Gastrocnemius medialis (tissue), 4 donors: ENCODE measurements at regions not wholly inside any gene's neighbourhood (a gene's known extent, or its start where the extent isn't known, plus 50 kb on each side); places are given as distances from the start of the nearest gene placed in this dataset.

Experiments used
- ATAC-seq, 2 donors: fragments of 150-250 bp; one replicate each; pipeline ENCODE4 v1.9.1; 2016
- DNase-seq, 2 donors: peaks; one replicate each; pipeline ENCODE4 v3.0.0-alpha.2; 2019
- H3K27ac ChIP-seq, 4 donors: fragments of 200-600 bp; sonication (generic); 1 replicate in 1 of 4; 2 replicates in 3 of 4; pipeline ENCODE4 v1.5.1; 2016 to 2018; ENCODE audit warnings: mild to moderate bottlenecking in 2 of 4, moderate library complexity in 1 of 4
- H3K27me3 ChIP-seq, 3 donors: fragments of 200-600 bp; sonication (generic) in 2 of 3; 1 replicate in 1 of 3; 2 replicates in 2 of 3; pipeline versions ENCODE4 v1.5.1 to v1.6.0; 2016 to 2019; ENCODE audit warnings: mild to moderate bottlenecking in 1 of 3, moderate library complexity in 1 of 3
- H3K36me3 ChIP-seq, 2 donors: fragments of 200-600 bp; sonication (generic) in 1 of 2; one replicate each; pipeline ENCODE4 v1.5.1; 2017 to 2018
- H3K4me1 ChIP-seq, 2 donors: fragments of 200-600 bp; sonication (generic) in 1 of 2; one replicate each; pipeline ENCODE4 v1.5.1; 2016 to 2017; ENCODE audit warnings: mild to moderate bottlenecking in 2 of 2
- H3K4me3 ChIP-seq, 4 donors: fragments of 200-600 bp; sonication (generic) in 3 of 4; 1 replicate in 1 of 4; 2 replicates in 3 of 4; pipeline ENCODE4 v1.5.1; 2016 to 2019; ENCODE audit warnings: mild to moderate bottlenecking in 2 of 4
- H3K9me3 ChIP-seq, 3 donors: fragments of 200-600 bp; sonication (generic) in 2 of 3; 1 replicate in 1 of 3; 2 replicates in 2 of 3; pipeline ENCODE4 v1.5.1; 2016 to 2019
- CTCF ChIP-seq, 5 experiments: fragments of 450-650 bp in 3 of 5; fragments of 200-600 bp in 2 of 5; sonication (generic) in 2 of 5; IDR thresholded peaks in 4 of 5; conservative IDR thresholded peaks in 1 of 5; 1 replicate in 4 of 5; 2 replicates in 1 of 5; pipeline ENCODE4 v1.5.1; 2016 to 2019; ENCODE audit warnings: antibody characterized with exemption in 5 of 5, mild to moderate bottlenecking in 3 of 5, moderate library complexity in 3 of 5
- POLR2A ChIP-seq, 2 donors: fragments of 450-650 bp; IDR thresholded peaks; one replicate each; pipeline ENCODE4 v1.6.1; 2017; ENCODE audit warnings: antibody characterized with exemption in 2 of 2, mild to moderate bottlenecking in 2 of 2, moderate library complexity in 2 of 2
- in situ Hi-C, 4 donors: fragments of 200-750 bp; cut with MboI; loops; one replicate each; pipeline versions ENCODE4 v1.15.0 to v1.8.0; 2017; ENCODE audit warnings: low sequenced_read_pairs in 4 of 4
- intact Hi-C: fragments of 100-400 bp; cut with DNase I; formaldehyde crosslinking; loops from one replicate; pipeline ENCODE4 v1.15.1; 2023; ENCODE audit warnings: low total_unique reads

- in situ Hi-C loops (no loop called here), intact Hi-C loops (no loop called here)
- DNase-seq (no peak), ATAC-seq (no peak)
- TF ChIP-seq CTCF (IDR thresholded peaks at IDR 0.05 in 4 of 5, conservative IDR thresholded peaks at IDR 0.05 in 1 of 5) (no peak), POLR2A (IDR thresholded peaks at IDR 0.05) (no peak)
- H3K27ac ChIP-seq = no peak overlapping the region
- H3K36me3 ChIP-seq = no peaks in the 10 kb centered on the region
- no peak overlapping the region for H3K4me3 ChIP-seq
- H3K27me3 ChIP-seq = no peaks in the 10 kb centered on the region
- H3K9me3 ChIP-seq = no peaks in the 10 kb centered on the region
- no peaks in the 10 kb centered on the region for H3K4me1 ChIP-seq
Measured at GRCh38 chrY:14411334-14411733, 113.0 kb upstream of the NLGN4Y start.

- H3K4me1 ChIP-seq = no peaks in the 10 kb centered on the region
- no peaks in the 10 kb centered on the region for H3K36me3 ChIP-seq
- intact Hi-C loops (no loop called here), in situ Hi-C loops (no loop called here)
- no peaks in the 10 kb centered on the region for H3K27me3 ChIP-seq
- H3K4me3 ChIP-seq = no peak overlapping the region
- DNase-seq = no peak
- ATAC-seq = no peak
- no peak overlapping the region for H3K27ac ChIP-seq
- H3K9me3 ChIP-seq = no peaks in the 10 kb centered on the region
- TF ChIP-seq POLR2A (IDR thresholded peaks at IDR 0.05) (no peak), CTCF (IDR thresholded peaks at IDR 0.05 in 4 of 5, conservative IDR thresholded peaks at IDR 0.05 in 1 of 5) (no peak)
Measured at GRCh38 chrY:14436546-14436945, 87.8 kb upstream of the NLGN4Y start.

- ATAC-seq = no peak
Measured at GRCh38 chrY:14437626-14438025, 86.7 kb upstream of the NLGN4Y start.

GRCh38 chrY:14438395-14438794 lies 85.9 kb upstream of the NLGN4Y start:
- no peaks in the 10 kb centered on the region for H3K9me3 ChIP-seq
- ATAC-seq = no peak
- H3K27ac ChIP-seq = no peak overlapping the region
- H3K4me1 ChIP-seq = no peaks in the 10 kb centered on the region
- no peak overlapping the region for H3K4me3 ChIP-seq
- in situ Hi-C loops (no loop called here), intact Hi-C loops (no loop called here)
- TF ChIP-seq CTCF (IDR thresholded peaks at IDR 0.05 in 4 of 5, conservative IDR thresholded peaks at IDR 0.05 in 1 of 5) (no peak), POLR2A (IDR thresholded peaks at IDR 0.05) (no peak)
- DNase-seq = no peak
- H3K27me3 ChIP-seq = no peaks in the 10 kb centered on the region
- no peaks in the 10 kb centered on the region for H3K36me3 ChIP-seq

More at GRCh38 chrY:14437626-14438025, 86.7 kb upstream of the NLGN4Y start:
- H3K9me3 ChIP-seq = no peaks in the 10 kb centered on the region
- H3K27ac ChIP-seq = no peak overlapping the region
- in situ Hi-C loops = no loop called here
- no peak for DNase-seq
- intact Hi-C loops = no loop called here
- TF ChIP-seq POLR2A (IDR thresholded peaks at IDR 0.05) = no peak
- TF ChIP-seq CTCF (IDR thresholded peaks at IDR 0.05 in 4 of 5, conservative IDR thresholded peaks at IDR 0.05 in 1 of 5) = no peak
- H3K4me1 ChIP-seq = no peaks in the 10 kb centered on the region
- no peak overlapping the region for H3K4me3 ChIP-seq
- H3K36me3 ChIP-seq = no peaks in the 10 kb centered on the region
- H3K27me3 ChIP-seq = no peaks in the 10 kb centered on the region

- intact Hi-C loops = no loop called here
Measured at GRCh38 chrY:14444550-14444949, 79.8 kb upstream of the NLGN4Y start.

More at GRCh38 chrY:14444550-14444949, 79.8 kb upstream of the NLGN4Y start:
- no peak for TF ChIP-seq CTCF (IDR thresholded peaks at IDR 0.05 in 4 of 5, conservative IDR thresholded peaks at IDR 0.05 in 1 of 5)
- no peak for TF ChIP-seq POLR2A (IDR thresholded peaks at IDR 0.05)
- DNase-seq = no peak
- H3K4me3 ChIP-seq = no peak overlapping the region
- no peak for ATAC-seq
- in situ Hi-C loops = no loop called here
- H3K27ac ChIP-seq = no peak overlapping the region
- no peaks in the 10 kb centered on the region for H3K9me3 ChIP-seq
- no peaks in the 10 kb centered on the region for H3K4me1 ChIP-seq
- no peaks in the 10 kb centered on the region for H3K27me3 ChIP-seq
- H3K36me3 ChIP-seq = no peaks in the 10 kb centered on the region
